K562 (cell line): ENCODE measurements at regions not wholly inside any gene's neighbourhood (a gene's known extent, or its start where the extent isn't known, plus 50 kb on each side); places are given as distances from the start of the nearest gene placed in this dataset.

ENCODE experiments used
- CCNT2 ChIP-seq: IDR thresholded peaks from 2 replicates; pipeline ENCODE4 v1.6.1; 2011; ENCODE audit warnings: borderline replicate concordance, low read depth, mild to moderate bottlenecking, moderate library complexity, mixed read lengths, low read length; ENCODE audit not compliant: insufficient read length; ENCODE audit errors: extremely low read depth
- CREB1 ChIP-seq, 2 experiments: sonication (generic) in 1 of 2; formaldehyde crosslinking in 1 of 2; IDR thresholded peaks; 2 replicates each; pipeline versions ENCODE4 v1.6.1 to v1.8.0; 2012 to 2022; ENCODE audit warnings: inconsistent platforms in 1 of 2, mild to moderate bottlenecking in 1 of 2, missing genetic modification reagents in 1 of 2, moderate library complexity in 1 of 2
- CTCF ChIP-seq, 3 experiments: IDR thresholded peaks in 2 of 3; conservative IDR thresholded peaks in 1 of 3; 2 replicates each; pipeline ENCODE4 v1.5.1; 2011 to 2012; ENCODE audit warnings: low read length in 3 of 3, mild to moderate bottlenecking in 3 of 3, control low read depth in 2 of 3, improper control_type of control experiment in 1 of 3, inconsistent platforms in 1 of 3, low read depth in 1 of 3, mixed read lengths in 1 of 3, moderate library complexity in 1 of 3; ENCODE audit not compliant: insufficient read depth in 2 of 3
- ID3 ChIP-seq, 2 experiments: fragments of 250-450 bp in 1 of 2; fragments of 450-650 bp in 1 of 2; sonication (Bioruptor Pico) in 1 of 2; IDR thresholded peaks; 2 replicates each; pipeline versions ENCODE4 v1.6.1 to v1.8.0; 2016 to 2021; ENCODE audit warnings: mild to moderate bottlenecking in 2 of 2, moderate library complexity in 2 of 2, missing compliant biosample characterization in 1 of 2, missing genetic modification characterization in 1 of 2
- PATZ1 ChIP-seq: fragments of 250-450 bp; sonication (Bioruptor Pico); IDR thresholded peaks from 2 replicates; pipeline ENCODE4 v1.5.0; 2020; ENCODE audit warnings: mild to moderate bottlenecking, borderline replicate concordance
- RAD21 ChIP-seq, 2 experiments: fragments of 250-450 bp in 1 of 2; fragments of 450-650 bp in 1 of 2; sonication (Bioruptor Pico) in 1 of 2; formaldehyde crosslinking in 1 of 2; IDR thresholded peaks in 1 of 2; conservative IDR thresholded peaks in 1 of 2; 2 replicates each; pipeline versions ENCODE4 v1.4.0 to v1.8.0; 2020 to 2022; ENCODE audit warnings: mild to moderate bottlenecking in 2 of 2, moderate library complexity in 1 of 2
- XRCC3 ChIP-seq: fragments of 450-650 bp; IDR thresholded peaks from 2 replicates; pipeline ENCODE4 v1.6.1; 2017; ENCODE audit warnings: mild to moderate bottlenecking, moderate library complexity
- ZBTB33 ChIP-seq: sonication (generic); formaldehyde crosslinking; IDR thresholded peaks from 2 replicates; pipeline ENCODE4 v1.8.1; 2023; ENCODE audit warnings: mild to moderate bottlenecking, missing genetic modification reagents

- no peak for TF ChIP-seq CREB1 (IDR thresholded peaks at IDR 0.05)
- no peak for TF ChIP-seq CREB1 (CRISPR knock-in tag; IDR thresholded peaks at IDR 0.05)
- no peak for TF ChIP-seq ZBTB33 (CRISPR knock-in tag)
- TF ChIP-seq CTCF (IDR thresholded peaks at IDR 0.05 in 2 of 3, conservative IDR thresholded peaks at IDR 0.05 in 1 of 3; ENCODE audit: insufficient read depth in 2 of 3, low read depth in 1 of 3, low read length in 3 of 3): no peak
- no peak for TF ChIP-seq RAD21 (CRISPR knock-in tag; conservative IDR thresholded peaks at IDR 0.05 in 1 of 2, IDR thresholded peaks at IDR 0.05 in 1 of 2)
- no peak for TF ChIP-seq ID3 (CRISPR knock-in tag; IDR thresholded peaks at IDR 0.05)
- TF ChIP-seq ID3 (tag; IDR thresholded peaks at IDR 0.05): no peak
- no peak for TF ChIP-seq XRCC3
- no peak for TF ChIP-seq CCNT2
- no peak for TF ChIP-seq PATZ1 (CRISPR knock-in tag)
These were observed 486.4 kb upstream of the PCDH20 start for GRCh38 chr13:61901946-61902541.
